ENCODE measurements at regions not wholly inside any gene's neighbourhood (a gene's known extent, or its start where the extent isn't known, plus 50 kb on each side); places are given as distances from the start of the nearest gene placed in this dataset.

DNA sequence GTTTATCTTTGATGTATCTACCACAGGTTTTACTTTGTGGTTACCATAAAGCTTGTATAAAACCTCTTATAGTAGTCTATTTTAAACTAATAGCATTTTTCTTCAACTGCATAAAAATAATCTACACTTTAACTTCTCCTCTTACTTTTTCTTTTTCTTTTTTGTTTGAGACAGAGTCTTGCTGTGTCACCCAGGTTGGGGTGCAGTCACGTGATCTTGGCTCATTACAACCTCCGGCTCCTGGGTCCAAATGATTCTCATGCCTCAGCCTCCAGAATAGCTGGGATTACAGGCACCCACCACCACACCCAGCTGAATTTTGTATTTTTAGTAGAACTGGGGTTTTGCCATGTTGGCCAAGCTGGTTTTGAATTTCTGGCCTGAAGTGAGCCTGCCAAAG lies 53.4 kb upstream of the ZKSCAN2 start:
- DNase-seq (ENCODE audit: low read depth): no peak

All from GM04503 (cell line).